ENCODE measurements at regions not wholly inside any gene's neighbourhood (a gene's known extent, or its start where the extent isn't known, plus 50 kb on each side); places are given as distances from the start of the nearest gene placed in this dataset.
"Not testable (repeated sequence)": the region's sequence is repeated elsewhere in the genome, so short reads cannot be mapped to it uniquely, and the experiment has no call there.

- not testable (repeated sequence) for DNase-seq (ENCODE audit: extremely low read depth in 1 of 11, low read depth in 9 of 11, low spot score in 4 of 11)
Observed at GRCh38 chr5:92199035-92199434, 815.9 kb upstream of the ARRDC3 start.

DNA sequence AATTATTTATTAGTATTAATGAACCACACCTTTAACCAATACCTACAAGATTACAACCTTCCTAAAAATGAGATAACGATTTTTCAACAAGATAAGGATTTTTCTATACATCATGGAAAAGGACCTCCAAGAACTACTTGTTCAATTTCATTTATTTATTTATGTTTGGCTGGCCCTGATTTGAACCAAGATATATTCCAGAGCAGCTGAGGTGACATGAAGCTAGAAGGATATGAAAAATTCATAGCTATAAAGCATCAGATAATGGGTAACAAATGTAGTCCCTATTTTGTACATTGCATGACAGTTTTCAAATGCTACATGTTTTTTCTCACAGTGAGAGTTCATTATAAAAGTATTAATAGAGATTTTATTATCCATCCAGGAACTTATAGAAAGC lies 798.5 kb upstream of the ARRDC3 start:
- no peak for DNase-seq (ENCODE audit: extremely low read depth in 1 of 11, low read depth in 9 of 11, low spot score in 4 of 11)

GRCh38 chr5:92180391-92180790 lies 797.3 kb upstream of the ARRDC3 start:
- DNase-seq (ENCODE audit: extremely low read depth in 1 of 11, low read depth in 9 of 11, low spot score in 4 of 11): no peak

DNA sequence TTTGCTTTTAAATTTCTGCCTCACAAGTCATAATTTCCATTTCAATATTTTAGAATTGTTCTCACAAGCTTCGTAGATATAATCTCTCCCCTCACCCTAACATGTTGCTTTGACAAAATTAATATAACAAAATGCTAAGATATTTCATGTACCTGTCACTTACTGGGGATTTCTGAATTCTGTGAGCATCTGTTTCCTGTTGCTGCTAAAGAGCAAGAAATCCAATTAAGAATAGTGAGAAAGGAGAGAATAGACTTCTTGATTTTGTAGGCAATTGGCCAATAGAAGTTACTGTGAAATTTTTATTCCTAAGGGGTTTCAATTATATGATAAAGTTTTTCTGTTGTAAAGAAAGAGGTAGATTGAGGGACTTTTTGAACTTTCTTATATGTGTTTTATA lies 796.5 kb upstream of the ARRDC3 start:
- DNase-seq (ENCODE audit: extremely low read depth in 1 of 11, low read depth in 9 of 11, low spot score in 4 of 11): no peak

GRCh38 chr5:92177926-92178487 lies 794.9 kb upstream of the ARRDC3 start:
- no peak for DNase-seq (ENCODE audit: extremely low read depth in 1 of 11, low read depth in 9 of 11, low spot score in 4 of 11)

DNA sequence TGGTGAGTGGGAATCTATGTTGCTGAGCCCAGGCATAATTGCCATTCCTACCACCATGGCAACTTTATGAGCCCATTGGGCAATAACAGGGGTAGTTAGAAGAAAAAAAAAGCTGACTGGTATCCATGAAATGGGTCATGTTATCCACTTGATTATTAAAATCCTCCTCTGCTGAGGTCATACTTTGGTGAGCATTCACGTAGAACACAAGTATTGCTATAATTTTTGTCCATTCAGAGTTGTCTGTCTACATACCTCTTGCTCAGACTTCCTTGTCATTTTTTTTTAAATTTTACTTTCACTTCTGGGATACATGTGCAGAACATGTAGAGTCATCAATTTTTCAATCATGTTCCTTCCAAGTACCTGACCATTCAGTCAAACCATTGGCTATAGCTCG lies 780.8 kb upstream of the ARRDC3 start:
- DNase-seq (ENCODE audit: extremely low read depth in 1 of 11, low read depth in 9 of 11, low spot score in 4 of 11): no peak

- no peak for DNase-seq (ENCODE audit: extremely low read depth in 1 of 11, low read depth in 9 of 11, low spot score in 4 of 11)
Observed at GRCh38 chr5:92147798-92148197, 764.7 kb upstream of the ARRDC3 start.

DNA sequence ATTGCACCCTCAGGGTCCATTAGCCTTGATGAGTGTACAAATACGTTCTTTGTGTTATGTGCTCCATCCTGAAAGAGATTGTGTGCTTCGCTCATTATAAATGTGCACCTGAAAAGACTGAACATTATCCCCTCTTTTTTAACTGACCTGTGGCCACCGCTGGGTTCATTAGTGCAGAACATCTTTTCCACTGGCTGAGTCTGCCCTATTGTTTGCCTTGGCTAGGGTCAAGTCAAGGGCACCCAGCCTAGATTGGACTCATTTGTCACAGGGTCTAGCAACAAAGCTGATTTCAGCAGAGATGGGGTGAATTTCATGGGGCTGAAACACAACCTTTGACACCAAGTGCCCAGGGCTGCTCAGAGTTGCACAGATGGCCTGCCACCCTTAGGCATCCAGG lies 764.1 kb upstream of the ARRDC3 start:
- DNase-seq (ENCODE audit: extremely low read depth in 1 of 11, low read depth in 9 of 11, low spot score in 4 of 11): peak in 1 of 11 donors; percentile 2

- no peak for DNase-seq (ENCODE audit: extremely low read depth in 1 of 11, low read depth in 9 of 11, low spot score in 4 of 11)
Observed at GRCh38 chr5:92145852-92146251, 762.7 kb upstream of the ARRDC3 start.

DNA sequence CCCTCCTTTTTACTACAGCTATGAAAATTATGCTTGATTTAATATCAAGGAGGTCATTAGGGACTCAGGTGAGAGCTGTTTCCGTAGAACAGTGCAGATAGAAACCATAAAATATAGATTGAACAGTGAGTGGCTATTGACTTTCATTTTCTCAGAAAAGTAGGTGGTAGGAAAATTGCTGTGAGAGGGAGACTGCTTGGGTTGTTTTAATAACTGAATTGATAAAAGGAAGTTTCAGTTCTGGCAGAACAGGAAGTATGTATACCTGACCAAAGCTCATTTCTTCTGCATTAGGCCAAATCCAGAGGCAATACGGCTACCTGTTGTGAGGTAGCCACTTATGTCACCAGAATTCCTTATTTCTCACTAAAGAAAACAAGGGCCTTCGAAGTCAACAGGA lies 761.7 kb upstream of the ARRDC3 start:
- no peak for DNase-seq (ENCODE audit: extremely low read depth in 1 of 11, low read depth in 9 of 11, low spot score in 4 of 11)

DNA sequence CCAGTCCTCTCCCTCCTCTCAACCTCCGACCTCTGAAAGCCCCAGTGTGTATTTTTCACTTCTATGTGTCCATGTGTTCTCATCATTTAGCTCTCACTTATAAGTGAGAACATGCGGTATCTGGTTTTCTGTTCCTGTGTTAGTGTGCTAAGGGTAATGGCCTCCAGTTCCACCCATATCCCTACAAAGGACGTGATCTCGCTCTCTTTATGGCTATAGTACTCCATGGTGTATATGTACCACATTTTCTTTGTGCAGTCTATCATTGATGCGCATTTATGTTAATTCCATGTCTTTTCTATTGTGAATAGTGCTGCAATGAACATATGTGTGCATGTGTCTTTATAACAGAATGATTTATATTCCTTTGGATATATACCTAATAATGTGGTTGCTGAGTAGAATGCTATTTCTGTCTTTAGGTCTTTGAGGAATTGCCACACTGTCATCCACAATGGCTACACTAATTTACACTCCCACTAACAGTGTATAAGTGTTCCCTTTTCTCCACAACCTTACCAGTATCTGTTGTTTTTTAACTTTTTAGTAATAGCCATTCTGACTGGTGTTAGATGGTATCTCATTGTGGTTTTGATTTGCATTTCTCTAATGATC lies 749.3 kb upstream of the ARRDC3 start:
- not testable (repeated sequence) for DNase-seq (ENCODE audit: extremely low read depth in 1 of 11, low read depth in 9 of 11, low spot score in 4 of 11)

DNA sequence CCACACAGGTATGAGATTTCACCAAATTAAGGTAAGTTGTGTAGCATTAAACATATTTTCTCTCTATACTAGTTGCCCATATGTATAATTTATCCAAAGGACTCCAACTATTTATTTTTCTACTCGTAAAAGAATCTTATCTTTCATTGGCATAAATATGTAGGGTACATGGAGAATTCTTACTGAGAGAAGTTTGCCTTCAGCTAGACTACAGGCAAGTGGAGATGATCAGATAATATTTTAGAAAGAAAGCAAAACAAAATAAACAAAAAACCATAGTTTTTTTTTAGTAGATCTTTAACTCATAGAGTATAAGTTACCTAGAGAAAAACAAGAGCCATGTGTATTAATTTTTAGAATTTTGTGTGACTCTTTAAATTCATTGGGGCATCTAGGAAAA lies 743.1 kb upstream of the ARRDC3 start:
- DNase-seq (ENCODE audit: extremely low read depth in 1 of 11, low read depth in 9 of 11, low spot score in 4 of 11): no peak

DNA sequence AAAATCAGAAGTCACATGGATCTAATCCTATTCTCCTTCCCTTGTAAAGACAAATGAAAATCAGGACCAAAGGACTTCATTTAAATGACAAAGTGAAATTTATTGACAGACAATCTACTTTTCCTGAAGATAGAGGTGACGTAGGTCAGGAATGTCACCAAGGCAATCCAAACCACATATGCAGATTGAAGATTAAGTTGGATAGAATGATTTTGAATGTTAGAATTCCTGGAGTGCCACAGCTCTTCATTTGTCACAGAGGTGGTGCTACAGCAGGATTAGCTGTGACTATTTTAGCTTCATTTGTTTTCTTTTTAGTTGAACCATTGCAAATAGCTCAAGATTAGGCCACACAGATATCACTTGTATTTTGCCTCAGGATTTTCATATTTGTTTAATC lies 736.0 kb upstream of the ARRDC3 start:
- DNase-seq (ENCODE audit: extremely low read depth in 1 of 11, low read depth in 9 of 11, low spot score in 4 of 11): no peak

DNA sequence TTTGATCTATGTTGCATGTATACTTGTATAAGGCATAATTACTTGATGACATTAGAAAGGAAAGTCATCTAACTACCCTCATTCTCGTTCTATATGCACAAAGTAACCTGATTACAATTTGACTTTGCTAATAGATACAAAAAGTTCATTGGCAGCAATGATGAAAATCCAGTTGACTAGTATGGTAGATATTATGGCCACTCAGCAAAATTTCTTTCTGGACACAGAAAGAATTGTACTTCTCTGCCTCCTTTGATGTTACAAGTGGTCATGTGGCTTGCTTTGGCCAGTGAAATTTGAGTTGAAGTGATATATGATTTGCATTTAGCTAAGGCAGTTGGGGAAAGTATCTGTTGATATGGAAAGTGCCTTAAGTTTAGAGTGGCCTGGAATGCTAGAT lies 723.7 kb upstream of the ARRDC3 start:
- DNase-seq (ENCODE audit: extremely low read depth in 1 of 11, low read depth in 9 of 11, low spot score in 4 of 11): no peak

- DNase-seq (ENCODE audit: extremely low read depth in 1 of 11, low read depth in 9 of 11, low spot score in 4 of 11): no peak
Observed at GRCh38 chr5:92104126-92104525, 721.0 kb upstream of the ARRDC3 start.

- DNase-seq (ENCODE audit: extremely low read depth in 1 of 11, low read depth in 9 of 11, low spot score in 4 of 11): no peak
Observed at GRCh38 chr5:92102313-92102712, 719.2 kb upstream of the ARRDC3 start.

GRCh38 chr5:92092239-92092638 lies 709.1 kb upstream of the ARRDC3 start:
- DNase-seq (ENCODE audit: extremely low read depth in 1 of 11, low read depth in 9 of 11, low spot score in 4 of 11): no peak

DNA sequence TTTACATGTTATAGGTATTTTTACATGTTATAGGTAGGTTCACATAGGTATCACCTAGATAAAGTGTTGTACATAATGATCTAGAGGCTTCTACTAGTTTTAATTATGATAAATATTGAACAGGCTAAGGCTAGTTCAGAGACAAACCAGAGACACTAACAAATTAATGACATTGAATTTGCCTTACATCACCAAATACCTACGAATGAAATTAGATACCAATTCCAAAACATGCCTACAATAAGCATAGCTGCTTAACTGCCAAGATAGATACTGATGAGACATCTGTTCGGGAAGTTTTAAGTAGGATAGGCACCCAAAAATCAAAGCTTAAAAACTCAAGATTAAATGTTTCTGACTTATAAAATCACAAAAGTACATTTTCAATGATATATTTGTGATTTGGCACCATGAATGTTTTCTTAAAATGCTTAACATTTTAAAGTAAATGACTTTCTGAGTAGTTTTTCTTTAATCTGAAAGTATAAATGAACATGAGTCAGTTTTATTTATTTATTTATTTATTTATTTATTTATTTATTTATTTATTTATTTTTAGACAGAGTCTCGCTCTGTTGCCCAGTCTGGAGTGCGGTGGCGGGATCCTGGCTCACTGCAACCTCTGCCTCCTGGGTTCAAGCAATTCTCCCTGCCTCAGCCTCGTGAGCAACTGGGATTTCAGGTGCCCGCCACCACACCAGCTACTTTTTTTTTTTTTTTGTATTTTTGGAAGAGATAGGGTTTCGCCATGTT lies 703.1 kb upstream of the ARRDC3 start:
- no peak for DNase-seq (ENCODE audit: extremely low read depth in 1 of 11, low read depth in 9 of 11, low spot score in 4 of 11)

DNA sequence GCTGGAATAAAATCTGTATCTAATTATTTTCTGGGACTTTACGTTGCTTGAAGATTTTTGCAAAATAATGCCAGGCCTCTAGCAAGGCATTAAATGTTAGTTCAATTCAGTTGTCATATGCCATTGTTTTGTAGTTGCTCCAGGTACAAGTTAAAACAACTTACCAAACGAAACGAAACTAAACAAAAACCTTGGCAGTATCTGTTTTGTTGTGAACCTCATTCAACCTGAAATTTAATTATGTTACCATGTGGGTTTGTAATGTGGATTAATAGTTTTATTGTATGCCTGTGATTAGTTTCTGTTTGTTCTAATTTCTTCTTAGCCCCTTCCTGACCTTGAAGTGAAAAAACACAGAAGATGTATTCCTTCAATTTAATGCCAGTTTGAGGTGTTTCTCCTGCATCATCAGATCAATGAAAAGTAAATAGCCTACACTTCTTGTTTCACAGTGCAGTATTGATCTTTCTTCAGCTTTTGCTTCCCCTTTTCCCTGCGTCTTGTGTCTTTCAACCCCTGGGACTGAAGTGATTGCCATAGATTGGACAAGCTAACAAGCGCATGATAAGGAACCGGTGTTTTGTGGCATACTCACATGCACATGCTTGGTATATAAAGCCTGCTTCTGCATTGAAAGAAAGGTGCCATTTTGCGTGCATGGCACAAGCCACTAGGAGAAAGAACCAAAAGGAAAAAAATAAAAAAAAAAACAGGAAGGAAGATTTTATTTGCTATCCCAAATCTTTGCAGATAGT lies 699.0 kb upstream of the ARRDC3 start:
- DNase-seq (ENCODE audit: extremely low read depth in 1 of 11, low read depth in 9 of 11, low spot score in 4 of 11): no peak

GRCh38 chr5:92070786-92071185 lies 687.7 kb upstream of the ARRDC3 start:
- DNase-seq (ENCODE audit: extremely low read depth in 1 of 11, low read depth in 9 of 11, low spot score in 4 of 11): no peak

Measured in renal cortex interstitium (tissue), 11 donors.